B cell (primary cell): ENCODE measurements at regions not wholly inside any gene's neighbourhood (a gene's known extent, or its start where the extent isn't known, plus 50 kb on each side); places are given as distances from the start of the nearest gene placed in this dataset.

ENCODE experiments used
- CTCF ChIP-seq: fragments of 200-600 bp; IDR thresholded peaks from one replicate; pipeline ENCODE4 v1.8.0; 2022; ENCODE audit warnings: antibody characterized with exemption, mild to moderate bottlenecking
- EZH2 ChIP-seq: IDR thresholded peaks from 2 replicates; pipeline ENCODE4 v1.6.1; 2012; ENCODE audit warnings: borderline replicate concordance, low read depth, mild to moderate bottlenecking, moderate library complexity, low read length; ENCODE audit not compliant: insufficient read depth, poor library complexity, severe bottlenecking

- no peak for TF ChIP-seq CTCF
- no peak for TF ChIP-seq EZH2
Measured at GRCh38 chr17:79408251-79408650, 202.6 kb downstream of the RBFOX3 start.
